ENCODE measurements at regions not wholly inside any gene's neighbourhood (a gene's known extent, or its start where the extent isn't known, plus 50 kb on each side); places are given as distances from the start of the nearest gene placed in this dataset.
"Not testable (repeated sequence)": the region's sequence is repeated elsewhere in the genome, so short reads cannot be mapped to it uniquely, and the experiment has no call there.

DNA sequence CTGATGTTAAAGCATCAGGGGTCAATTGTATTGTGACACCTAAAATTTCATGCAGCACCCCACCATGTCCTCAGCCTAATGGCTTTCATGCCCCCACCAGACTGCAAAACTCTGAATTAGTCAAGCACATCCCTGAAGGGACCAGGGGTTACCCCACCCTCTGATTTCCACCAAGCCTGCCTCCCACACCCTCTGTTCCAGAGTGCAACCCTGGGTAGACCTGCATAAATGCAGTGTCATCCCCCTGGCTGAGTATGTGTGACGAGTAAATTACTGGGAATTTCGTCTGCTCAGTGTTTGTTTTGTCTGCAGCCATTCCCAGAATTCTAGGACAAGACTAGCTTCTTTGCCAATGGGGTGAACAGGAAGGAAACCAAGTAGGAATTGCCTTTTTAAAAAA, 2136.9 kb upstream of the DEFB115 start:
- not testable (repeated sequence) for DNase-seq

DNA sequence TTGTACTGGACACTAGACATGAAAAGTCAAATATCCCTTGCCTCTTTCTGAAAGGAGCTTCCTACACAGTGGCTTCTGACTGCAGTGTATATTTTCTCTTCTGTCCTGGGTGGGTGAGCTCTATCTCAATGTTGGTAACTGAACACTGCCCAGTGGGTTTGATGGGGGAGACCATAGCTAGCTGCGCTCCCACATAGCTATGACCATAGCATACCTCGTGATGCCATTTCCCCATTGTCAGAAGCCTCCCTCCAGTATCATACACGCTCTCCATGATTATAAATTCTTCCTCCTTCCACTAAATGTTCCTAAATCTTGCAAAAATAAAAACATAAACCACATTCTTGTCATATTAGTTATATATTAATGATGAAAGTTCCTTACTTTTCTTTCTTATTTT, 2134.7 kb upstream of the DEFB115 start:
- not testable (repeated sequence) for DNase-seq

DNA sequence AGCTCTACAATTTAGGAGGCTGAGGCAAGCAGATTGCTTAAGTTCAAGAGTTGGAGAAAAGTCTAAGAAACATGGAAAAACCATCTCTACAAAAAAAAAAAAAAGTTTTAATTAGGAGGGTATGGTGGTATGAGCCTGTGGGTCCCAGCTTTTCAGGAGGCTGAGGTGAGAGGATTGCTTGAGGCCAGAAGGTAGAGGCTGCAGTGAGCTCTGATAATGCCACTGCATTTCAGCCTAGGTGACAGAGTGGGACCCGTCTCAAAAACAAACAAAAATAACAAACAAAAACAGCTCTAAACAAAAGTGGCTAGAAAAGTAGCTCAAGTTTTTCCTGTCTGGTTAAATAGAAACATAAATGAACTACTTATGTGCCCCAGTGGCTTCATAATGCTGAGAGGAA, 2133.6 kb upstream of the DEFB115 start:
- DNase-seq, result no peak
